Mesodermal cell (in vitro differentiated cells): ENCODE measurements at regions not wholly inside any gene's neighbourhood (a gene's known extent, or its start where the extent isn't known, plus 50 kb on each side); places are given as distances from the start of the nearest gene placed in this dataset.
"Not testable (repeated sequence)": the region's sequence is repeated elsewhere in the genome, so short reads cannot be mapped to it uniquely, and the experiment has no call there.

ENCODE experiments used
- H3K27ac ChIP-seq: 2 replicates; pipeline ENCODE4 v1.7.0; 2013; ENCODE audit warnings: mild to moderate bottlenecking, low read depth, low read length, moderate library complexity; ENCODE audit not compliant: severe bottlenecking
- H3K36me3 ChIP-seq: 2 replicates; pipeline ENCODE4 v1.7.1; 2013; ENCODE audit warnings: mild to moderate bottlenecking, low read length, moderate library complexity; ENCODE audit not compliant: control insufficient read depth, insufficient read depth
- H3K4me1 ChIP-seq: one replicate; pipeline ENCODE4 v1.7.1; 2013; ENCODE audit warnings: mild to moderate bottlenecking, low read length; ENCODE audit not compliant: insufficient read depth, control insufficient read depth, poor library complexity, severe bottlenecking
- H3K4me3 ChIP-seq: 2 replicates; pipeline ENCODE4 v1.7.0; 2013; ENCODE audit warnings: low read length, control low read depth, mild to moderate bottlenecking; ENCODE audit not compliant: insufficient read depth, poor library complexity, severe bottlenecking; ENCODE audit errors: extremely low read depth
- H3K9me3 ChIP-seq: 2 replicates; pipeline ENCODE4 v1.7.1; 2013; ENCODE audit warnings: mild to moderate bottlenecking, low read length, moderate library complexity; ENCODE audit not compliant: control insufficient read depth
- WGBS, 2 experiments: methylation state at CpG; one replicate each; pipeline ENCODE4 v1.1.5; 2013; ENCODE audit warnings: missing lambda C conversion rate in 2 of 2; ENCODE audit not compliant: insufficient coverage in 2 of 2; 5-methylcytosine and 5-hydroxymethylcytosine counted together

GRCh38 chr1:188590641-188591040, 1761.9 kb downstream of the PLA2G4A start:
- H3K9me3 ChIP-seq: no peaks in the 10 kb centered on the region
- H3K4me1 ChIP-seq: no peaks in the 10 kb centered on the region
- WGBS, 2 experiments: no CpG with 5 or more reads among the region's 1 CpG
- no peak overlapping the region for H3K4me3 ChIP-seq
- no peaks in the 10 kb centered on the region for H3K36me3 ChIP-seq
- no peak overlapping the region for H3K27ac ChIP-seq

- WGBS, 2 experiments: 100% methylated on average over 1 of the region's 5 CpGs; no CpG with 5 or more reads in 1 of the 2 experiments
These were observed 1765.9 kb downstream of the PLA2G4A start for GRCh38 chr1:188594542-188595235.

GRCh38 chr1:188599313-188599712, 1770.6 kb downstream of the PLA2G4A start:
- Histone ChIP-seq H3K4me1 (no peaks in the 10 kb centered on the region), H3K27ac (no peak overlapping the region), H3K36me3 (no peaks in the 10 kb centered on the region), H3K4me3 (no peak overlapping the region), H3K9me3 (no peaks in the 10 kb centered on the region)
- WGBS, 2 experiments: 80 to 100% methylated on average over 1 of the region's 2 CpGs

More at GRCh38 chr1:188594542-188595235, 1765.9 kb downstream of the PLA2G4A start:
- Histone ChIP-seq H3K4me1 (no peaks in the 10 kb centered on the region), H3K27ac (no peak overlapping the region), H3K36me3 (no peaks in the 10 kb centered on the region), H3K9me3 (no peaks in the 10 kb centered on the region), H3K4me3 (no peak overlapping the region)

GRCh38 chr1:188611432-188611831, 1782.7 kb downstream of the PLA2G4A start:
- no peaks in the 10 kb centered on the region for H3K4me1 ChIP-seq
- H3K4me3 ChIP-seq: no peak overlapping the region
- H3K9me3 ChIP-seq: no peaks in the 10 kb centered on the region
- H3K36me3 ChIP-seq: no peaks in the 10 kb centered on the region
- 84 to 95% methylated on average over 3 to 4 of the region's 4 CpGs for WGBS, 2 experiments
- no peak overlapping the region for H3K27ac ChIP-seq

GRCh38 chr1:188615321-188615720, 1786.6 kb downstream of the PLA2G4A start:
- no peaks in the 10 kb centered on the region for H3K4me1 ChIP-seq
- H3K27ac ChIP-seq: no peak overlapping the region
- WGBS, 2 experiments: no CpG with 5 or more reads among the region's 1 CpG
- no peak overlapping the region for H3K4me3 ChIP-seq
- no peaks in the 10 kb centered on the region for H3K36me3 ChIP-seq
- no peaks in the 10 kb centered on the region for H3K9me3 ChIP-seq

- no peaks in the 10 kb centered on the region for H3K9me3 ChIP-seq
- H3K4me1 ChIP-seq: no peaks in the 10 kb centered on the region
- H3K36me3 ChIP-seq: no peaks in the 10 kb centered on the region
- WGBS, 2 experiments: 93 to 100% methylated on average over 2 to 3 of the region's 4 CpGs
- no peak overlapping the region for H3K27ac ChIP-seq
- H3K4me3 ChIP-seq: no peak overlapping the region
These were observed 1791.5 kb downstream of the PLA2G4A start for GRCh38 chr1:188620236-188620635.

- no peaks in the 10 kb centered on the region for H3K4me1 ChIP-seq
- no peak overlapping the region for H3K27ac ChIP-seq
- 100% methylated on average over 1 of the region's 2 CpGs; no CpG with 5 or more reads in 1 of the 2 experiments for WGBS, 2 experiments
- no peaks in the 10 kb centered on the region for H3K9me3 ChIP-seq
- no peaks in the 10 kb centered on the region for H3K36me3 ChIP-seq
- H3K4me3 ChIP-seq: no peak overlapping the region
These were observed 1812.9 kb downstream of the PLA2G4A start for GRCh38 chr1:188641566-188642211.

GRCh38 chr1:188642704-188643103, 1814.0 kb downstream of the PLA2G4A start:
- Histone ChIP-seq H3K4me1 (no peaks in the 10 kb centered on the region), H3K9me3 (no peaks in the 10 kb centered on the region), H3K36me3 (no peaks in the 10 kb centered on the region), H3K27ac (no peak overlapping the region), H3K4me3 (no peak overlapping the region)
- WGBS, 2 experiments: 50 to 80% methylated on average over 1 to 3 of the region's 5 CpGs

GRCh38 chr1:188652678-188653077, 1823.9 kb downstream of the PLA2G4A start:
- WGBS, 2 experiments: 100% methylated on average over 1 of the region's 1 CpG; no CpG with 5 or more reads in 1 of the 2 experiments
- Histone ChIP-seq H3K9me3 (no peaks in the 10 kb centered on the region), H3K36me3 (no peaks in the 10 kb centered on the region), H3K4me3 (no peak overlapping the region), H3K4me1 (peaks cover 3% of the 10 kb centered on the region), H3K27ac (no peak overlapping the region)

GRCh38 chr1:188655966-188656365, 1821.7 kb downstream of the BRINP3 start:
- WGBS, 2 experiments: 91 to 100% methylated on average over 2 to 10 of the region's 16 CpGs
- H3K4me1 ChIP-seq, H3K4me3 ChIP-seq, H3K27ac ChIP-seq, H3K36me3 ChIP-seq, H3K9me3 ChIP-seq: not testable (repeated sequence)

- Histone ChIP-seq H3K27ac (no peak overlapping the region), H3K4me1 (no peaks in the 10 kb centered on the region), H3K4me3 (no peak overlapping the region), H3K9me3 (no peaks in the 10 kb centered on the region), H3K36me3 (no peaks in the 10 kb centered on the region)
These were observed 1817.1 kb downstream of the BRINP3 start for GRCh38 chr1:188660572-188660971.
